ENCODE measurements at regions not wholly inside any gene's neighbourhood (a gene's known extent, or its start where the extent isn't known, plus 50 kb on each side); places are given as distances from the start of the nearest gene placed in this dataset.

GRCh38 chr6:134560019-134560418, 242.1 kb upstream of the SGK1 start:
- DNase-seq = no peak
- no peaks in the 10 kb centered on the region for H3K9me3 ChIP-seq
- no peak for ATAC-seq
- TF ChIP-seq, protein P1, sequence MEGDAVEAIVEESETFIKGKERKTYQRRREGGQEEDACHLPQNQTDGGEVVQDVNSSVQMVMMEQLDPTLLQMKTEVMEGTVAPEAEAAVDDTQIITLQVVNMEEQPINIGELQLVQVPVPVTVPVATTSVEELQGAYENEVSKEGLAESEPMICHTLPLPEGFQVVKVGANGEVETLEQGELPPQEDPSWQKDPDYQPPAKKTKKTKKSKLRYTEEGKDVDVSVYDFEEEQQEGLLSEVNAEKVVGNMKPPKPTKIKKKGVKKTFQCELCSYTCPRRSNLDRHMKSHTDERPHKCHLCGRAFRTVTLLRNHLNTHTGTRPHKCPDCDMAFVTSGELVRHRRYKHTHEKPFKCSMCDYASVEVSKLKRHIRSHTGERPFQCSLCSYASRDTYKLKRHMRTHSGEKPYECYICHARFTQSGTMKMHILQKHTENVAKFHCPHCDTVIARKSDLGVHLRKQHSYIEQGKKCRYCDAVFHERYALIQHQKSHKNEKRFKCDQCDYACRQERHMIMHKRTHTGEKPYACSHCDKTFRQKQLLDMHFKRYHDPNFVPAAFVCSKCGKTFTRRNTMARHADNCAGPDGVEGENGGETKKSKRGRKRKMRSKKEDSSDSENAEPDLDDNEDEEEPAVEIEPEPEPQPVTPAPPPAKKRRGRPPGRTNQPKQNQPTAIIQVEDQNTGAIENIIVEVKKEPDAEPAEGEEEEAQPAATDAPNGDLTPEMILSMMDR (IDR thresholded peaks at IDR 0.05) = no peak
- H3K27me3 ChIP-seq = no peaks in the 10 kb centered on the region
- no peak for FAIRE-seq
- H3K4me1 ChIP-seq = peaks cover 0 to 4% (median 0%) of the 10 kb centered on the region in 3 donors
- no peak overlapping the region for H3K4me3 ChIP-seq
- H3K36me3 ChIP-seq = no peaks in the 10 kb centered on the region
- no peak overlapping the region for H3K27ac ChIP-seq
- intact Hi-C loops (cut with DNase I) = no loop called here

DNA sequence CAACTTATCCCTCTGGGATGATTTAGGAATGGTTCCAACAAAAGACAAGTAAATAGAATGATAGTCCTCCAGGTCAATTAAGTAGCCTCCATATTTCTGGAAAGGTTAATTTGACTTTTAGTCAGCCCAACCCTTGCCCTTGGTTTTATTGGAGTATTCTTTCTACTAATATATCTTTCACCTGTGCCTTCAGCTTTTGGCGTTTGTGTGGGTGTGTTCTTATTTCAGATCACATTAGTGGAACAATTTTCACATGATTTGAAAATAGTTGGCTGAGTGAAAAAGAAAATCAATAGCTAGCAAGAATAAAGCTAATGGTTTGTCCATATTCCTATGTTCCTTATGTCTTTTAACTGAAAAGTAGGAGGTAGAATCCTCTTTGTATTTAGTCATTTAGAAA, 239.6 kb upstream of the SGK1 start:
- ATAC-seq (no peak), FAIRE-seq (no peak), DNase-seq (no peak)
- H3K27ac ChIP-seq = no peak overlapping the region
- H3K36me3 ChIP-seq = no peaks in the 10 kb centered on the region
- H3K27me3 ChIP-seq = no peaks in the 10 kb centered on the region
- no peak overlapping the region for H3K4me3 ChIP-seq
- 74 to 75% methylated on average over 1 of the region's 1 CpG for WGBS, 2 donors
- peaks cover 0 to 4% (median 0%) of the 10 kb centered on the region in 3 donors for H3K4me1 ChIP-seq
- intact Hi-C loops (cut with DNase I) = no loop called here
- TF ChIP-seq, protein P1 (IDR thresholded peaks at IDR 0.05) = no peak
- no peaks in the 10 kb centered on the region for H3K9me3 ChIP-seq

DNA sequence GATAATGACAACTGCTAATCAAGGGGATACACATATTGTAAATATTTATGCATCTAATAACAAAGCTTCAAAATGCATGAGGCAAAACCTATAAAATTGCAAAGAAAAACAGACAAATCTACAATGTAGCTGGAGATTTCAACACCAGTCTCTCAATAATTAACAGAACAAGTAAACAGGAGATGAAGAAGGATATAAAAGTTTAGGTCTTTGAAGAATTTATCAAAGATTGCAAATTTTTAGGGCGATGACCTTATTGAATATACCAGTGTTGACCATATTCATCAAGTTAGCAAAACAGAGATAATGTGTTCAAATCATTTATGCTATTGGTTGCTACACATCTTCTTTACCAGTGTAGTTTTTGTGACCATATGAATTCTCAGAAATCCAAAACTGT, 237.8 kb upstream of the SGK1 start:
- intact Hi-C loops (cut with DNase I) = no loop called here
- Histone ChIP-seq H3K4me3 (no peak overlapping the region), H3K4me1 (peaks cover 0 to 7% (median 0%) of the 10 kb centered on the region in 3 donors), H3K36me3 (no peaks in the 10 kb centered on the region), H3K9me3 (no peaks in the 10 kb centered on the region), H3K27ac (no peak overlapping the region), H3K27me3 (no peaks in the 10 kb centered on the region)
- TF ChIP-seq, protein P1 (IDR thresholded peaks at IDR 0.05) = no peak
- DNase-seq (no peak), ATAC-seq (no peak), FAIRE-seq (no peak)
- 61 to 63% methylated on average over 1 of the region's 1 CpG for WGBS, 2 donors

DNA sequence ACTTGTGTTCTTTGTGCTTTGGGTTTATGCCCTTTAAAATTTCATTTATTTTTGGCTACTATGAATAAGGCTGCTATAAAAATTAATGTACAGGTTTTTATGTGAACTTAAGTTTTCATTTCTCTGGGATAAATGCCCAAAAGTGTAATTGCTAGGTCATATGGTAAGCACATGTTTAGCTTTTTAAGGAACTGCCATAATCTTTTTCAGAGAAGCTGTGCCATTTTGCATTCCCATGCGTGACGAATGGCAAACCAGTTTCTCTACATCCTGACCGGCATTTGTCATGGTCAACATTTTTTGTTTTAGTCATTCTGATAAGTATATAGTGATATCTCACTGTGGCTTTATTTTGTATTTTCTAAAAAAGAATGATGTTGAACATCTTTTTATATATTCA, 236.0 kb upstream of the SGK1 start:
- ATAC-seq = no peak
- WGBS, 2 donors = 81 to 88% methylated on average over 3 of the region's 3 CpGs
- H3K4me3 ChIP-seq = no peak overlapping the region
- no peaks in the 10 kb centered on the region for H3K9me3 ChIP-seq
- FAIRE-seq = no peak
- peaks cover 0 to 2% (median 0%) of the 10 kb centered on the region in 3 donors for H3K4me1 ChIP-seq
- H3K36me3 ChIP-seq = no peaks in the 10 kb centered on the region
- TF ChIP-seq, protein P1 (IDR thresholded peaks at IDR 0.05) = no peak
- no peak for DNase-seq
- intact Hi-C loops (cut with DNase I) = loop anchor here in 1 of 3 donors (5.0 kb wide), 1 partner anchor 97 kb away; no protein-coding TSS in a partner anchor
- H3K27ac ChIP-seq = no peak overlapping the region
- H3K27me3 ChIP-seq = no peaks in the 10 kb centered on the region

GRCh38 chr6:134551245-134551960, 233.5 kb upstream of the SGK1 start:
- TF ChIP-seq, protein P1 (IDR thresholded peaks at IDR 0.05) = no peak
- no peaks in the 10 kb centered on the region for H3K36me3 ChIP-seq
- FAIRE-seq (no peak), DNase-seq (no peak), ATAC-seq (peak in 1 of 4 donors; percentile 46)
- no peak overlapping the region for H3K27ac ChIP-seq
- H3K4me3 ChIP-seq = no peak overlapping the region
- H3K4me1 ChIP-seq = peaks cover 0 to 2% (median 0%) of the 10 kb centered on the region in 3 donors
- intact Hi-C loops (cut with DNase I) = loop anchor here in 1 of 3 donors (5.0 kb wide), 1 partner anchor 94 kb away; no protein-coding TSS in a partner anchor
- WGBS, 2 donors = 50 to 51% methylated on average over 6 of the region's 6 CpGs
- no peaks in the 10 kb centered on the region for H3K9me3 ChIP-seq
- H3K27me3 ChIP-seq = no peaks in the 10 kb centered on the region
